Smooth muscle cell (in vitro differentiated cells): ENCODE measurements at regions not wholly inside any gene's neighbourhood (a gene's known extent, or its start where the extent isn't known, plus 50 kb on each side); places are given as distances from the start of the nearest gene placed in this dataset.

ENCODE experiments used
- DNase-seq: peaks from one replicate; lab custom pipeline; 2025; ENCODE audit not compliant: unreplicated experiment; lab: John Stamatoyannopoulos, UW
- H2AFZ ChIP-seq: fragments of 200-600 bp; sonication (generic); 2 replicates; pipeline ENCODE4 v1.6.0; 2016; ENCODE audit warnings: antibody characterized with exemption, low read depth, mild to moderate bottlenecking
- H3F3A ChIP-seq: fragments of 200-600 bp; sonication (generic); 2 replicates; pipeline ENCODE4 v1.6.0; 2017; ENCODE audit warnings: antibody characterized with exemption, low read depth
- H3K27ac ChIP-seq: fragments of 200-600 bp; sonication (generic); 2 replicates; pipeline ENCODE4 v1.5.1; 2016; ENCODE audit warnings: low read depth, mild to moderate bottlenecking
- H3K27me3 ChIP-seq: fragments of 200-600 bp; sonication (generic); 2 replicates; pipeline ENCODE4 v1.6.1; 2016; ENCODE audit warnings: low read depth, mild to moderate bottlenecking
- H3K36me3 ChIP-seq: fragments of 200-600 bp; sonication (generic); 2 replicates; pipeline ENCODE4 v1.5.1; 2016; ENCODE audit warnings: low read depth
- H3K4me1 ChIP-seq: fragments of 200-600 bp; sonication (generic); 2 replicates; pipeline ENCODE4 v1.5.1; 2016; ENCODE audit warnings: low read depth
- H3K4me2 ChIP-seq: fragments of 200-600 bp; sonication (generic); 2 replicates; pipeline ENCODE4 v1.6.0; 2016; ENCODE audit warnings: mild to moderate bottlenecking
- H3K4me3 ChIP-seq: fragments of 200-600 bp; sonication (generic); 2 replicates; pipeline ENCODE4 v1.5.1; 2016; ENCODE audit warnings: mild to moderate bottlenecking
- H3K79me2 ChIP-seq: fragments of 200-600 bp; sonication (generic); 2 replicates; pipeline ENCODE4 v1.6.0; 2016; ENCODE audit warnings: low read depth, mild to moderate bottlenecking
- H3K9ac ChIP-seq: fragments of 200-600 bp; sonication (generic); 2 replicates; pipeline ENCODE4 v1.6.0; 2016; ENCODE audit warnings: low read depth
- H3K9me3 ChIP-seq: fragments of 200-600 bp; sonication (generic); replicated peaks from 2 replicates; pipeline ENCODE4 v1.5.1; 2016; ENCODE audit warnings: low read depth
- H4K20me1 ChIP-seq: fragments of 200-600 bp; sonication (generic); 2 replicates; pipeline ENCODE4 v1.6.0; 2016; ENCODE audit warnings: low read depth
- WGBS: methylation state at CpG from one replicate; pipeline ENCODE4 v1.1.7; 2016; ENCODE audit warnings: low lambda C conversion rate; 5-methylcytosine and 5-hydroxymethylcytosine counted together
- TF ChIP-seq, protein P1 (sequence below): fragments of 200-600 bp; sonication (generic); IDR thresholded peaks from 2 replicates; pipeline ENCODE4 v1.5.1; 2017; ENCODE audit warnings: borderline replicate concordance, mild to moderate bottlenecking, antibody characterized with exemption; ENCODE audit not compliant: insufficient read depth, poor library complexity, severe bottlenecking

DNA sequence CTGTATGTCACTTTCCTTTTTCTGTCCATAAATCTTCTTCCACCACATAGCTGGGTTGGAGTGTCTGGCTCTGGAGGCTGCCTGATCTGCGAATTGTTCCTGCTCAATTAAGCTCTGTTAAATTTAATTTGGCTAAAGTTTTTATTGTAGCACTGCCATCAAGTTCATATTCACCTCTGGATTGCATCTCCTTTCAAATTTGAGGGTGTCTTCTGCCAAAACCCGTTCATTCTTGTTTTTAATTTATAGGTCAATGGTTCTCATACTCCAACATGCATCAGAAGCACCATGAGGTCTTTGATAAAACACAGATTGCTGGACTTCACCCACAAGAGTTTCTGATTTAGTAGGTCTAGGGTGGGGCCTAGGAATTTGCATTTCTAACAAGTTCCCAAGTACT lies 276.5 kb upstream of the NECTIN3 start:
- no peak for DNase-seq
- no peak overlapping the region for H3K9ac ChIP-seq
- WGBS: 66% methylated on average over 2 of the region's 2 CpGs

DNA sequence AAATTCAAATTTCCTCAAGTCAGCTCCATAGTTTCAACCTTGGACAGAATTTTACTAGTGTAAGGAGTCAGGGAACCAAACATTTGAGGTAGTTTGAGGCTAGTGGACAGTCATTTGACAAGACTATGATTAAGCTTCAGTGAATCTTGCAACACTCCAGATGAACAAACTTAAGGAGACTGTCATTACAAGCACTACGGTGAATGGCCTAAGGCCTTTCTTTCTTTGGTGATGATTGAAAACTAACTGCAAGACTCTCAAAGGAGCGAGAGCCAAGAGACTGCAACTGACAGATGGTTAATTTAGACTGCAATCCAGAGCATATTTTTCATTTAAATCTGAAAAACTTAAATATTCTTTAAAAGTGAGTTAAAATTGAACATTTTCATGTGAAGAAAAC lies 272.3 kb upstream of the NECTIN3 start:
- TF ChIP-seq, protein P1, sequence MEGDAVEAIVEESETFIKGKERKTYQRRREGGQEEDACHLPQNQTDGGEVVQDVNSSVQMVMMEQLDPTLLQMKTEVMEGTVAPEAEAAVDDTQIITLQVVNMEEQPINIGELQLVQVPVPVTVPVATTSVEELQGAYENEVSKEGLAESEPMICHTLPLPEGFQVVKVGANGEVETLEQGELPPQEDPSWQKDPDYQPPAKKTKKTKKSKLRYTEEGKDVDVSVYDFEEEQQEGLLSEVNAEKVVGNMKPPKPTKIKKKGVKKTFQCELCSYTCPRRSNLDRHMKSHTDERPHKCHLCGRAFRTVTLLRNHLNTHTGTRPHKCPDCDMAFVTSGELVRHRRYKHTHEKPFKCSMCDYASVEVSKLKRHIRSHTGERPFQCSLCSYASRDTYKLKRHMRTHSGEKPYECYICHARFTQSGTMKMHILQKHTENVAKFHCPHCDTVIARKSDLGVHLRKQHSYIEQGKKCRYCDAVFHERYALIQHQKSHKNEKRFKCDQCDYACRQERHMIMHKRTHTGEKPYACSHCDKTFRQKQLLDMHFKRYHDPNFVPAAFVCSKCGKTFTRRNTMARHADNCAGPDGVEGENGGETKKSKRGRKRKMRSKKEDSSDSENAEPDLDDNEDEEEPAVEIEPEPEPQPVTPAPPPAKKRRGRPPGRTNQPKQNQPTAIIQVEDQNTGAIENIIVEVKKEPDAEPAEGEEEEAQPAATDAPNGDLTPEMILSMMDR: no peak
- Histone ChIP-seq H3F3A (peaks cover 17% of the 10 kb centered on the region), H3K27ac (peak overlapping the region; percentile 43), H3K36me3 (no peaks in the 10 kb centered on the region), H4K20me1 (peaks cover 8% of the 10 kb centered on the region), H3K79me2 (no peaks in the 10 kb centered on the region), H3K4me3 (no peak overlapping the region), H3K4me1 (peaks cover 5% of the 10 kb centered on the region), H3K9me3 (no peaks in the 10 kb centered on the region), H3K27me3 (no peaks in the 10 kb centered on the region), H3K4me2 (no peak overlapping the region), H2AFZ (no peak overlapping the region), H3K9ac (no peak overlapping the region)
- 57% methylated on average over 2 of the region's 2 CpGs for WGBS
- DNase-seq: no peak

More for the DNA sequence above, 276.5 kb upstream of the NECTIN3 start:
- no peaks in the 10 kb centered on the region for H3K79me2 ChIP-seq
- no peak overlapping the region for H2AFZ ChIP-seq
- no peaks in the 10 kb centered on the region for H3K9me3 ChIP-seq
- H4K20me1 ChIP-seq: no peaks in the 10 kb centered on the region
- TF ChIP-seq, protein P1: no peak
- no peak overlapping the region for H3K27ac ChIP-seq
- H3K4me2 ChIP-seq: no peak overlapping the region
- peaks cover 16% of the 10 kb centered on the region for H3F3A ChIP-seq
- H3K4me1 ChIP-seq: peaks cover 5% of the 10 kb centered on the region
- H3K36me3 ChIP-seq: no peaks in the 10 kb centered on the region
- H3K27me3 ChIP-seq: no peaks in the 10 kb centered on the region
- no peak overlapping the region for H3K4me3 ChIP-seq

DNA sequence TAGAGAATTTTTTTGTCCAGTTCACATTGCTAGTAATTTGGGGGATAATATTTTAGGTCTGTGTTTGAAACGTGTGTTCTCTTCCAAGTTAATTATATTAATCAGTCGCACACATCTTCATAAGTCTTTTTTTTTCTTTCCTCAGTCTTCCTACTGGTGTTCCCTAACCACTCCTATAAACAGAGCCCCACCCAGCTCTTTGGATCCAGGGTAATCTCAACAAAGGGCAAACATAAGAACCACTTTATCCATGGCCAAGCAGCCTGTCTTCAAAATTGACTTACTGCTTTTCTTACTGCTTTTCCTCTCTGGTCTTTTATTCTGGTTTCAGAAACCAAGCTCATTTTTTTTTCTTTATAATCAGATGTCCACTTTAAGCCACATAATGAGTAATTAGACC lies 266.8 kb upstream of the NECTIN3 start:
- Histone ChIP-seq H3K4me1 (no peaks in the 10 kb centered on the region), H3K4me3 (no peak overlapping the region), H4K20me1 (peaks cover 29% of the 10 kb centered on the region), H3K79me2 (no peaks in the 10 kb centered on the region), H3K27me3 (no peaks in the 10 kb centered on the region), H3F3A (peaks cover 4% of the 10 kb centered on the region), H2AFZ (no peak overlapping the region), H3K9me3 (no peaks in the 10 kb centered on the region), H3K36me3 (no peaks in the 10 kb centered on the region), H3K4me2 (no peak overlapping the region), H3K9ac (no peak overlapping the region), H3K27ac (no peak overlapping the region)
- TF ChIP-seq, protein P1: no peak
- WGBS: 95% methylated on average over 2 of the region's 2 CpGs
- no peak for DNase-seq

DNA sequence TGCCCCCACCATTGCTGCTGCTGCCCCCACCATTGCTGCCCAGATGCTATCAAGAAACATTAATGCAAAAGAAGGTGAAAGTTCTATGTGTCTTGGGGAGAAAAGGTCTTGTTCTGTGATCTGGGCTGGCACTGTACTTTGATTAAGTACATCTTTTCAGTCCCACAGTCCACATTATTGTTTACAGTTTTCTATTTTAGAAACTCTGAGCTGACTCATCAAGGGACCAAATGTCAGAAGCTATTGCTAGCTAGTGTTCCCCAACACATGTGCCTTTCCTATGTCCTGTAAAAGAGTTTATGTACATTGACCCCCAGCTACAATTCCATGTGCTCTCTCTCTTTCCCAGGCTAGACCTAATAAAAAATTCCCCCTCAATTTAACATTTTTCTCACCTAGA lies 264.7 kb upstream of the NECTIN3 start:
- Histone ChIP-seq H3K27me3 (no peaks in the 10 kb centered on the region), H4K20me1 (peaks cover 29% of the 10 kb centered on the region), H3K9me3 (no peaks in the 10 kb centered on the region), H3K4me1 (peaks cover 9% of the 10 kb centered on the region), H3K4me3 (no peak overlapping the region), H3K9ac (no peak overlapping the region), H3K4me2 (no peak overlapping the region), H3F3A (no peaks in the 10 kb centered on the region), H2AFZ (no peak overlapping the region), H3K36me3 (no peaks in the 10 kb centered on the region), H3K27ac (no peak overlapping the region), H3K79me2 (no peaks in the 10 kb centered on the region)
- TF ChIP-seq, protein P1: no peak
- no peak for DNase-seq
